WTC11 (cell line): ENCODE measurements at regions not wholly inside any gene's neighbourhood (a gene's known extent, or its start where the extent isn't known, plus 50 kb on each side); places are given as distances from the start of the nearest gene placed in this dataset.

Experiments used
- ATAC-seq: fragments of 200-7000 bp; cut with Tn5 transposase; 2 replicates; pipeline ENCODE4 v1.10.0; 2021; ENCODE audit warnings: mild to moderate bottlenecking, moderate library complexity
- CTCF ChIA-PET: fragments of 300-600 bp; sonication (Branson Sonifier 250); formaldehyde crosslinking; loops from one replicate; lab custom pipeline; 2021; ENCODE audit warnings: antibody characterized with exemption; lab: Charles Lee
- POLR2A ChIA-PET: fragments of 350-600 bp; sonication (Branson Sonifier 250); formaldehyde crosslinking; loops from one replicate; lab custom pipeline; 2021; ENCODE audit warnings: antibody characterized with exemption; lab: Charles Lee
- DNase-seq: peaks from one replicate; pipeline ENCODE4 v3.0.0; 2021; ENCODE audit warnings: low spot score
- H3K27ac Mint-ChIP-seq: 2 replicates; pipeline ENCODE4 v1.8.0; 2021; ENCODE audit warnings: mixed read lengths
- H3K27me3 Mint-ChIP-seq: 2 replicates; pipeline ENCODE4 v1.8.0; 2021; ENCODE audit warnings: low read depth, mild to moderate bottlenecking, moderate library complexity, mixed read lengths
- H3K36me3 Mint-ChIP-seq: 2 replicates; pipeline ENCODE4 v1.8.0; 2021; ENCODE audit warnings: mixed read lengths
- H3K4me1 Mint-ChIP-seq: 2 replicates; pipeline ENCODE4 v1.8.0; 2022; ENCODE audit warnings: mixed read lengths
- H3K4me3 Mint-ChIP-seq: 2 replicates; pipeline ENCODE4 v1.8.0; 2021; ENCODE audit warnings: mild to moderate bottlenecking, moderate library complexity, mixed read lengths
- H3K9me3 Mint-ChIP-seq: 2 replicates; pipeline ENCODE4 v1.8.0; 2021; ENCODE audit warnings: mixed read lengths
- FOXJ3 ChIP-seq: sonication (generic); formaldehyde crosslinking; IDR thresholded peaks from 2 replicates; pipeline ENCODE4 v1.9.0; 2021; ENCODE audit warnings: missing genetic modification reagents, mild to moderate bottlenecking, borderline replicate concordance
- FOXP4 ChIP-seq: sonication (generic); formaldehyde crosslinking; IDR thresholded peaks from 2 replicates; pipeline ENCODE4 v1.8.0; 2022; ENCODE audit warnings: mild to moderate bottlenecking, missing genetic modification reagents
- GABPB1 ChIP-seq: sonication (generic); formaldehyde crosslinking; IDR thresholded peaks from 2 replicates; pipeline ENCODE4 v1.8.1; 2023; ENCODE audit warnings: mild to moderate bottlenecking, missing genetic modification reagents
- IRF1 ChIP-seq: sonication (generic); formaldehyde crosslinking; IDR thresholded peaks from 2 replicates; pipeline ENCODE4 v1.8.0; 2023; ENCODE audit warnings: missing genetic modification reagents
- IRF2 ChIP-seq: sonication (generic); formaldehyde crosslinking; IDR thresholded peaks from 2 replicates; pipeline ENCODE4 v1.8.0; 2022; ENCODE audit warnings: low read depth, missing genetic modification reagents, borderline replicate concordance
- JAZF1 ChIP-seq: fragments of 250-450 bp; sonication (Bioruptor Pico); IDR thresholded peaks from 2 replicates; pipeline ENCODE4 v1.9.0; 2021; ENCODE audit warnings: moderate library complexity, mild to moderate bottlenecking, inconsistent platforms
- JUN ChIP-seq: sonication (generic); formaldehyde crosslinking; IDR thresholded peaks from 2 replicates; pipeline ENCODE4 v1.8.0; 2023; ENCODE audit warnings: mild to moderate bottlenecking, missing genetic modification reagents
- RELA ChIP-seq: sonication (generic); formaldehyde crosslinking; IDR thresholded peaks from 2 replicates; pipeline ENCODE4 v1.8.1; 2022; ENCODE audit warnings: missing genetic modification reagents, mild to moderate bottlenecking, borderline replicate concordance
- TEAD1 ChIP-seq: sonication (generic); formaldehyde crosslinking; IDR thresholded peaks from 2 replicates; pipeline ENCODE4 v1.8.0; 2022; ENCODE audit warnings: mild to moderate bottlenecking, missing genetic modification reagents
- ZNF317 ChIP-seq: sonication (generic); formaldehyde crosslinking; IDR thresholded peaks from 2 replicates; pipeline ENCODE4 v1.8.1; 2023; ENCODE audit warnings: low read depth, mild to moderate bottlenecking, moderate library complexity, missing genetic modification reagents, borderline replicate concordance
- TF ChIP-seq, protein P1 (sequence below): sonication (generic); formaldehyde crosslinking; IDR thresholded peaks from 2 replicates; pipeline ENCODE4 v1.8.1; 2023; ENCODE audit warnings: mild to moderate bottlenecking, moderate library complexity, missing genetic modification reagents
- TF ChIP-seq, protein P2 (sequence below): sonication (generic); formaldehyde crosslinking; IDR thresholded peaks from 2 replicates; pipeline ENCODE4 v1.8.1; 2022; ENCODE audit warnings: missing genetic modification reagents, borderline replicate concordance
- TF ChIP-seq, protein P3 (sequence below): sonication (generic); formaldehyde crosslinking; IDR thresholded peaks from 2 replicates; pipeline ENCODE4 v1.8.0; 2023; ENCODE audit warnings: missing genetic modification reagents, mild to moderate bottlenecking, borderline replicate concordance
- TF ChIP-seq, protein P4 (sequence below): fragments of 250-450 bp; sonication (Bioruptor Pico); IDR thresholded peaks from 2 replicates; pipeline ENCODE4 v1.9.0; 2021; ENCODE audit warnings: mild to moderate bottlenecking
- TF ChIP-seq, protein P5 (sequence below): sonication (generic); formaldehyde crosslinking; IDR thresholded peaks from 2 replicates; pipeline ENCODE4 v1.8.0; 2022; ENCODE audit warnings: missing genetic modification reagents
- TF ChIP-seq, protein P6 (sequence below): sonication (generic); formaldehyde crosslinking; conservative IDR thresholded peaks from 2 replicates; pipeline ENCODE4 v1.8.1; 2022; ENCODE audit warnings: mild to moderate bottlenecking, missing genetic modification reagents

DNA sequence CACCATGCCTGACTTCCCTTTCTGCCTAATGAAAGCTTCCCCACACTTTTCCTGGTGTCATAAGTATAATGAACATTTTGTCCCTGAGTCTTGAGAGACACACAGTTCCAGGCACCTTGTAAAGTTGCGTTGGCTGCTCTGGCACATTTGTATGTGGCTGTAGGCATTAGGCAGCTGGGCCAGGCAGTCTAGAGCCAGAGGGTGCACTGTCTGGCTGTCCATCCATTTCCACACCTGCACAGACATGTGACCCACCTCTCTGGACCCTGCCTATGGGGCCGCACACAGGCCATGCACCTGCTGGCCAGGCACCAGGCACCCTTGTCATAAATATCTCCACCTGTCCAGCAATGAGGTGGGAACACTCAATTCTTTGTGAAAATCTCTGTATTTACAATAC is 54.7 kb upstream of the ANTXRL start:
- no peak for DNase-seq
- Mint-ChIP-seq H3K9me3 (peaks cover 8% of the 10 kb centered on the region; the same call in 1 of the 2 replicates), H3K27ac (no peak overlapping the region), H3K27me3 (no peaks in the 10 kb centered on the region), H3K4me1 (peaks cover 6% of the 10 kb centered on the region), H3K36me3 (no peaks in the 10 kb centered on the region), H3K4me3 (no peak overlapping the region)
- CTCF ChIA-PET = interaction anchor here (2.0 kb wide), 1 partner anchor 15 kb away, joined by 4 read pairs; no protein-coding TSS in a partner anchor
- TF ChIP-seq JUN (CRISPR knock-in tag) (no peak), IRF2 (CRISPR knock-in tag) (no peak), FOXP4 (no peak), FOXJ3 (CRISPR knock-in tag) (no peak)
- TF ChIP-seq, protein P1, sequence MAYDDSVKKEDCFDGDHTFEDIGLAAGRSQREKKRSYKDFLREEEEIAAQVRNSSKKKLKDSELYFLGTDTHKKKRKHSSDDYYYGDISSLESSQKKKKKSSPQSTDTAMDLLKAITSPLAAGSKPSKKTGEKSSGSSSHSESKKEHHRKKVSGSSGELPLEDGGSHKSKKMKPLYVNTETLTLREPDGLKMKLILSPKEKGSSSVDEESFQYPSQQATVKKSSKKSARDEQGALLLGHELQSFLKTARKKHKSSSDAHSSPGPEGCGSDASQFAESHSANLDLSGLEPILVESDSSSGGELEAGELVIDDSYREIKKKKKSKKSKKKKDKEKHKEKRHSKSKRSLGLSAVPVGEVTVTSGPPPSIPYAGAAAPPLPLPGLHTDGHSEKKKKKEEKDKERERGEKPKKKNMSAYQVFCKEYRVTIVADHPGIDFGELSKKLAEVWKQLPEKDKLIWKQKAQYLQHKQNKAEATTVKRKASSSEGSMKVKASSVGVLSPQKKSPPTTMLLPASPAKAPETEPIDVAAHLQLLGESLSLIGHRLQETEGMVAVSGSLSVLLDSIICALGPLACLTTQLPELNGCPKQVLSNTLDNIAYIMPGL = no peak
- TF ChIP-seq, protein P2, sequence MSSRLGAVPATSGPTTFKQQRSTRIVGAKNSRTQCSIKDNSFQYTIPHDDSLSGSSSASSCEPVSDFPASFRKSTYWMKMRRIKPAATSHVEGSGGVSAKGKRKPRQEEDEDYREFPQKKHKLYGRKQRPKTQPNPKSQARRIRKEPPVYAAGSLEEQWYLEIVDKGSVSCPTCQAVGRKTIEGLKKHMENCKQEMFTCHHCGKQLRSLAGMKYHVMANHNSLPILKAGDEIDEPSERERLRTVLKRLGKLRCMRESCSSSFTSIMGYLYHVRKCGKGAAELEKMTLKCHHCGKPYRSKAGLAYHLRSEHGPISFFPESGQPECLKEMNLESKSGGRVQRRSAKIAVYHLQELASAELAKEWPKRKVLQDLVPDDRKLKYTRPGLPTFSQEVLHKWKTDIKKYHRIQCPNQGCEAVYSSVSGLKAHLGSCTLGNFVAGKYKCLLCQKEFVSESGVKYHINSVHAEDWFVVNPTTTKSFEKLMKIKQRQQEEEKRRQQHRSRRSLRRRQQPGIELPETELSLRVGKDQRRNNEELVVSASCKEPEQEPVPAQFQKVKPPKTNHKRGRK (CRISPR knock-in tag) = no peak
- TF ChIP-seq, protein P3, sequence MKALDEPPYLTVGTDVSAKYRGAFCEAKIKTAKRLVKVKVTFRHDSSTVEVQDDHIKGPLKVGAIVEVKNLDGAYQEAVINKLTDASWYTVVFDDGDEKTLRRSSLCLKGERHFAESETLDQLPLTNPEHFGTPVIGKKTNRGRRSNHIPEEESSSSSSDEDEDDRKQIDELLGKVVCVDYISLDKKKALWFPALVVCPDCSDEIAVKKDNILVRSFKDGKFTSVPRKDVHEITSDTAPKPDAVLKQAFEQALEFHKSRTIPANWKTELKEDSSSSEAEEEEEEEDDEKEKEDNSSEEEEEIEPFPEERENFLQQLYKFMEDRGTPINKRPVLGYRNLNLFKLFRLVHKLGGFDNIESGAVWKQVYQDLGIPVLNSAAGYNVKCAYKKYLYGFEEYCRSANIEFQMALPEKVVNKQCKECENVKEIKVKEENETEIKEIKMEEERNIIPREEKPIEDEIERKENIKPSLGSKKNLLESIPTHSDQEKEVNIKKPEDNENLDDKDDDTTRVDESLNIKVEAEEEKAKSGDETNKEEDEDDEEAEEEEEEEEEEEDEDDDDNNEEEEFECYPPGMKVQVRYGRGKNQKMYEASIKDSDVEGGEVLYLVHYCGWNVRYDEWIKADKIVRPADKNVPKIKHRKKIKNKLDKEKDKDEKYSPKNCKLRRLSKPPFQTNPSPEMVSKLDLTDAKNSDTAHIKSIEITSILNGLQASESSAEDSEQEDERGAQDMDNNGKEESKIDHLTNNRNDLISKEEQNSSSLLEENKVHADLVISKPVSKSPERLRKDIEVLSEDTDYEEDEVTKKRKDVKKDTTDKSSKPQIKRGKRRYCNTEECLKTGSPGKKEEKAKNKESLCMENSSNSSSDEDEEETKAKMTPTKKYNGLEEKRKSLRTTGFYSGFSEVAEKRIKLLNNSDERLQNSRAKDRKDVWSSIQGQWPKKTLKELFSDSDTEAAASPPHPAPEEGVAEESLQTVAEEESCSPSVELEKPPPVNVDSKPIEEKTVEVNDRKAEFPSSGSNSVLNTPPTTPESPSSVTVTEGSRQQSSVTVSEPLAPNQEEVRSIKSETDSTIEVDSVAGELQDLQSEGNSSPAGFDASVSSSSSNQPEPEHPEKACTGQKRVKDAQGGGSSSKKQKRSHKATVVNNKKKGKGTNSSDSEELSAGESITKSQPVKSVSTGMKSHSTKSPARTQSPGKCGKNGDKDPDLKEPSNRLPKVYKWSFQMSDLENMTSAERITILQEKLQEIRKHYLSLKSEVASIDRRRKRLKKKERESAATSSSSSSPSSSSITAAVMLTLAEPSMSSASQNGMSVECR (CRISPR knock-in tag) = no peak
- TF ChIP-seq, protein P4, sequence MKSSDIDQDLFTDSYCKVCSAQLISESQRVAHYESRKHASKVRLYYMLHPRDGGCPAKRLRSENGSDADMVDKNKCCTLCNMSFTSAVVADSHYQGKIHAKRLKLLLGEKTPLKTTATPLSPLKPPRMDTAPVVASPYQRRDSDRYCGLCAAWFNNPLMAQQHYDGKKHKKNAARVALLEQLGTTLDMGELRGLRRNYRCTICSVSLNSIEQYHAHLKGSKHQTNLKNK (CRISPR knock-in tag) = no peak
- POLR2A ChIA-PET = no interaction called here
- ATAC-seq = no peak

GRCh38 chr10:46232666-46233065 is 54.1 kb upstream of the ANTXRL start:
- Mint-ChIP-seq H3K4me1 (peaks cover 6% of the 10 kb centered on the region), H3K4me3 (no peak overlapping the region), H3K27ac (no peak overlapping the region), H3K27me3 (no peaks in the 10 kb centered on the region), H3K9me3 (peaks cover 8% of the 10 kb centered on the region; the same call in 1 of the 2 replicates), H3K36me3 (no peaks in the 10 kb centered on the region)
- ChIA-PET POLR2A (no interaction called here), CTCF (interaction anchor here (2.0 kb wide), 1 partner anchor 15 kb away, joined by 4 read pairs; no protein-coding TSS in a partner anchor)
- DNase-seq (no peak), ATAC-seq (no peak)
- TF ChIP-seq IRF1 (CRISPR knock-in tag) = no peak
- TF ChIP-seq, protein P5, sequence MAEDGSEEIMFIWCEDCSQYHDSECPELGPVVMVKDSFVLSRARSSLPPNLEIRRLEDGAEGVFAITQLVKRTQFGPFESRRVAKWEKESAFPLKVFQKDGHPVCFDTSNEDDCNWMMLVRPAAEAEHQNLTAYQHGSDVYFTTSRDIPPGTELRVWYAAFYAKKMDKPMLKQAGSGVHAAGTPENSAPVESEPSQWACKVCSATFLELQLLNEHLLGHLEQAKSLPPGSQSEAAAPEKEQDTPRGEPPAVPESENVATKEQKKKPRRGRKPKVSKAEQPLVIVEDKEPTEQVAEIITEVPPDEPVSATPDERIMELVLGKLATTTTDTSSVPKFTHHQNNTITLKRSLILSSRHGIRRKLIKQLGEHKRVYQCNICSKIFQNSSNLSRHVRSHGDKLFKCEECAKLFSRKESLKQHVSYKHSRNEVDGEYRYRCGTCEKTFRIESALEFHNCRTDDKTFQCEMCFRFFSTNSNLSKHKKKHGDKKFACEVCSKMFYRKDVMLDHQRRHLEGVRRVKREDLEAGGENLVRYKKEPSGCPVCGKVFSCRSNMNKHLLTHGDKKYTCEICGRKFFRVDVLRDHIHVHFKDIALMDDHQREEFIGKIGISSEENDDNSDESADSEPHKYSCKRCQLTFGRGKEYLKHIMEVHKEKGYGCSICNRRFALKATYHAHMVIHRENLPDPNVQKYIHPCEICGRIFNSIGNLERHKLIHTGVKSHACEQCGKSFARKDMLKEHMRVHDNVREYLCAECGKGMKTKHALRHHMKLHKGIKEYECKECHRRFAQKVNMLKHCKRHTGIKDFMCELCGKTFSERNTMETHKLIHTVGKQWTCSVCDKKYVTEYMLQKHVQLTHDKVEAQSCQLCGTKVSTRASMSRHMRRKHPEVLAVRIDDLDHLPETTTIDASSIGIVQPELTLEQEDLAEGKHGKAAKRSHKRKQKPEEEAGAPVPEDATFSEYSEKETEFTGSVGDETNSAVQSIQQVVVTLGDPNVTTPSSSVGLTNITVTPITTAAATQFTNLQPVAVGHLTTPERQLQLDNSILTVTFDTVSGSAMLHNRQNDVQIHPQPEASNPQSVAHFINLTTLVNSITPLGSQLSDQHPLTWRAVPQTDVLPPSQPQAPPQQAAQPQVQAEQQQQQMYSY (CRISPR knock-in tag) = no peak
- no peak for TF ChIP-seq GABPB1 (CRISPR knock-in tag)
- no peak for TF ChIP-seq ZNF317 (CRISPR knock-in tag)
- TF ChIP-seq JAZF1 (CRISPR knock-in tag) = no peak
- TF ChIP-seq, protein P6, sequence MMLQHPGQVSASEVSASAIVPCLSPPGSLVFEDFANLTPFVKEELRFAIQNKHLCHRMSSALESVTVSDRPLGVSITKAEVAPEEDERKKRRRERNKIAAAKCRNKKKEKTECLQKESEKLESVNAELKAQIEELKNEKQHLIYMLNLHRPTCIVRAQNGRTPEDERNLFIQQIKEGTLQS (CRISPR knock-in tag) = no peak
- TF ChIP-seq RELA (CRISPR knock-in tag) = no peak
- no peak for TF ChIP-seq TEAD1 (CRISPR knock-in tag)
